B cell (primary cell): ENCODE measurements at regions not wholly inside any gene's neighbourhood (a gene's known extent, or its start where the extent isn't known, plus 50 kb on each side); places are given as distances from the start of the nearest gene placed in this dataset.
"Not testable (repeated sequence)": the region's sequence is repeated elsewhere in the genome, so short reads cannot be mapped to it uniquely, and the experiment has no call there.

Experiments used
- ATAC-seq: fragments of 200-7000 bp; cut with Tn5 transposase; one replicate; pipeline ENCODE4 v1.10.0; 2021; ENCODE audit warnings: low read depth, mild to moderate bottlenecking, moderate number of reproducible peaks, moderate library complexity
- CTCF ChIA-PET: fragments of 350-600 bp; sonication (Branson Sonifier 250); formaldehyde crosslinking; loops from one replicate; lab custom pipeline; 2021; ENCODE audit warnings: antibody characterized with exemption, inconsistent platforms; lab: Charles Lee
- POLR2A ChIA-PET: fragments of 350-600 bp; sonication (Branson Sonifier 250); formaldehyde crosslinking; loops from one replicate; lab custom pipeline; 2021; ENCODE audit warnings: antibody characterized with exemption; lab: Charles Lee
- DNase-seq: peaks from one replicate; pipeline ENCODE4 v3.0.0; 2013
- H2AFZ ChIP-seq: 2 replicates; pipeline ENCODE4 v1.6.1; 2012; ENCODE audit warnings: mild to moderate bottlenecking, low read depth, low read length; ENCODE audit not compliant: insufficient read depth, poor library complexity, severe bottlenecking
- H3K27ac ChIP-seq, 2 donors: 1 replicate in 1 of 2; 2 replicates in 1 of 2; pipeline ENCODE4 v1.5.1; 2012 to 2013; ENCODE audit warnings: low read length in 2 of 2, mild to moderate bottlenecking in 2 of 2, moderate library complexity in 1 of 2
- H3K27me3 ChIP-seq, 4 experiments: fragments of 200-600 bp in 1 of 4; sonication (generic) in 1 of 4; replicated peaks in 1 of 4; 1 replicate in 2 of 4; 2 replicates in 2 of 4; pipeline versions ENCODE4 v1.6.1 to v1.7.0; 2013 to 2016; ENCODE audit warnings: low read length in 3 of 4, mild to moderate bottlenecking in 2 of 4, mixed read lengths in 1 of 4, moderate library complexity in 1 of 4; ENCODE audit not compliant: insufficient read depth in 4 of 4, control insufficient read depth in 3 of 4; ENCODE audit errors: control extremely low read depth in 1 of 4
- H3K36me3 ChIP-seq, 2 experiments: replicated peaks in 1 of 2; 1 replicate in 1 of 2; 2 replicates in 1 of 2; pipeline versions ENCODE4 v1.6.1 to v1.7.1; 2013; ENCODE audit warnings: low read length in 1 of 2; ENCODE audit not compliant: insufficient read depth in 2 of 2, control insufficient read depth in 1 of 2; ENCODE audit errors: control extremely low read depth in 1 of 2, extremely low read depth in 1 of 2
- H3K4me1 ChIP-seq, 2 donors: fragments of 200-600 bp in 1 of 2; sonication (generic) in 1 of 2; 1 replicate in 1 of 2; 2 replicates in 1 of 2; pipeline versions ENCODE4 v1.5.1 to v1.6.1; 2013 to 2017; ENCODE audit warnings: low read length in 2 of 2; ENCODE audit not compliant: control insufficient read depth in 2 of 2, insufficient read depth in 2 of 2
- H3K4me2 ChIP-seq: replicated peaks from 2 replicates; pipeline ENCODE3; 2012; ENCODE audit warnings: mild to moderate bottlenecking, low read depth, low read length; ENCODE audit not compliant: poor library complexity, severe bottlenecking
- H3K4me3 ChIP-seq, 5 experiments: fragments of 200-600 bp in 1 of 5; sonication (generic) in 1 of 5; 1 replicate in 3 of 5; 2 replicates in 2 of 5; pipeline versions ENCODE4 v1.5.1 to v1.7.0; 2011 to 2016; ENCODE audit warnings: low read length in 4 of 5, mild to moderate bottlenecking in 4 of 5, low read depth in 2 of 5, control low read depth in 1 of 5, moderate library complexity in 1 of 5; ENCODE audit not compliant: insufficient read depth in 1 of 5; ENCODE audit errors: control extremely low read depth in 1 of 5, extremely low read depth in 1 of 5
- H3K79me2 ChIP-seq: fragments of 200-600 bp; sonication (generic); one replicate; pipeline ENCODE4 v1.6.0; 2016; ENCODE audit warnings: low read length; ENCODE audit not compliant: control insufficient read depth, insufficient read depth
- H3K9ac ChIP-seq: fragments of 200-600 bp; sonication (generic); 2 replicates; pipeline ENCODE4 v1.6.1; 2017; ENCODE audit warnings: mild to moderate bottlenecking, low read length, moderate library complexity
- H3K9me3 ChIP-seq, 3 donors: one replicate each; pipeline versions ENCODE4 v1.6.1 to v1.7.1; 2013; ENCODE audit warnings: low read length in 2 of 3; ENCODE audit not compliant: control insufficient read depth in 2 of 3, insufficient read depth in 1 of 3; ENCODE audit errors: control extremely low read depth in 1 of 3
- H4K20me1 ChIP-seq: 2 replicates; pipeline ENCODE4 v1.6.0; 2012; ENCODE audit warnings: mild to moderate bottlenecking, low read length; ENCODE audit not compliant: insufficient read depth, control insufficient read depth, poor library complexity, severe bottlenecking
- H3K27ac Mint-ChIP-seq: one replicate; pipeline ENCODE4 v1.8.0; 2021; ENCODE audit warnings: mixed read lengths
- H3K27me3 Mint-ChIP-seq: one replicate; pipeline ENCODE4 v1.8.0; 2021; ENCODE audit warnings: mixed read lengths
- H3K4me1 Mint-ChIP-seq: one replicate; pipeline ENCODE4 v1.8.0; 2021; ENCODE audit warnings: mixed read lengths
- H3K4me3 Mint-ChIP-seq: one replicate; pipeline ENCODE4 v1.8.0; 2021; ENCODE audit warnings: mixed read lengths
- H3K9me3 Mint-ChIP-seq: one replicate; pipeline ENCODE4 v1.8.0; 2022; ENCODE audit warnings: mixed read lengths; ENCODE audit not compliant: insufficient read depth
- CTCF ChIP-seq: fragments of 200-600 bp; IDR thresholded peaks from one replicate; pipeline ENCODE4 v1.8.0; 2022; ENCODE audit warnings: antibody characterized with exemption, mild to moderate bottlenecking
- EZH2 ChIP-seq: IDR thresholded peaks from 2 replicates; pipeline ENCODE4 v1.6.1; 2012; ENCODE audit warnings: borderline replicate concordance, low read depth, mild to moderate bottlenecking, moderate library complexity, low read length; ENCODE audit not compliant: insufficient read depth, poor library complexity, severe bottlenecking
- WGBS: methylation state at CpG from one replicate; pipeline ENCODE4 v1.1.5; 2013; ENCODE audit warnings: missing lambda C conversion rate; ENCODE audit not compliant: insufficient coverage; 5-methylcytosine and 5-hydroxymethylcytosine counted together
- intact Hi-C: fragments of 100-400 bp; cut with micrococcal nuclease; formaldehyde crosslinking; loops from one replicate; pipeline ENCODE4 v1.10.0; 2022

- H3K79me2 ChIP-seq = no peaks in the 10 kb centered on the region
- WGBS = no CpG with 5 or more reads among the region's 1 CpG
- H3K27me3 ChIP-seq = peaks cover 0 to 2% (median 0%) of the 10 kb centered on the region in 4 experiments
- no peak overlapping the region for H3K4me2 ChIP-seq
- DNase-seq (no peak), ATAC-seq (no peak)
- H3K4me1 ChIP-seq = no peaks in the 10 kb centered on the region
- H3K27ac Mint-ChIP-seq = no peak overlapping the region
- TF ChIP-seq CTCF (no peak), EZH2 (no peak)
- H4K20me1 ChIP-seq = no peaks in the 10 kb centered on the region
- peaks cover 19% of the 10 kb centered on the region for H3K27me3 Mint-ChIP-seq
- H3K36me3 ChIP-seq = no peaks in the 10 kb centered on the region
- no peaks in the 10 kb centered on the region for H3K4me1 Mint-ChIP-seq
- no peak overlapping the region for H3K27ac ChIP-seq
- H2AFZ ChIP-seq = no peak overlapping the region
- ChIA-PET POLR2A (no interaction called here), CTCF (interaction anchor here (0.7 kb wide), 1 partner anchor 25 kb away, joined by 3 read pairs; no protein-coding TSS in a partner anchor)
- H3K9me3 ChIP-seq = peaks cover 0 to 5% (median 0%) of the 10 kb centered on the region in 3 donors
- H3K9ac ChIP-seq = no peak overlapping the region
- intact Hi-C loops = no loop called here
- H3K4me3 Mint-ChIP-seq = no peak overlapping the region
- peaks cover 2% of the 10 kb centered on the region for H3K9me3 Mint-ChIP-seq
- no peak overlapping the region for H3K4me3 ChIP-seq
Observed at GRCh38 chr2:175259164-175259563, 77.7 kb upstream of the ATP5MC3 start.

GRCh38 chr2:175256806-175257585, 75.5 kb upstream of the ATP5MC3 start:
- no peak overlapping the region for H3K27ac Mint-ChIP-seq
- no peaks in the 10 kb centered on the region for H4K20me1 ChIP-seq
- no peak for ATAC-seq
- no peak for TF ChIP-seq EZH2
- TF ChIP-seq CTCF = no peak
- no peak overlapping the region for H3K4me2 ChIP-seq
- ChIA-PET POLR2A (no interaction called here), CTCF (interaction anchor here (0.7 to 1.3 kb wide), 4 partner anchors 8 to 53 kb away, joined by 3 to 5 read pairs (median 3); no protein-coding TSS in a partner anchor)
- WGBS = 95% methylated on average over 66 of the region's 69 CpGs
- no peak overlapping the region for H3K4me3 Mint-ChIP-seq
- H3K9me3 ChIP-seq = peaks cover 0 to 5% (median 0%) of the 10 kb centered on the region in 3 donors
- no peaks in the 10 kb centered on the region for H3K4me1 Mint-ChIP-seq
- H3K36me3 ChIP-seq = no peaks in the 10 kb centered on the region
- H3K4me1 ChIP-seq = no peaks in the 10 kb centered on the region
- peak; percentile 12 for DNase-seq
- intact Hi-C loops = no loop called here
- H2AFZ ChIP-seq = no peak overlapping the region
- H3K27ac ChIP-seq = no peak overlapping the region
- no peak overlapping the region for H3K4me3 ChIP-seq
- no peaks in the 10 kb centered on the region for H3K79me2 ChIP-seq
- H3K9ac ChIP-seq = no peak overlapping the region
- H3K27me3 Mint-ChIP-seq = peaks cover 33% of the 10 kb centered on the region
- peaks cover 2% of the 10 kb centered on the region for H3K9me3 Mint-ChIP-seq
- peaks cover 0 to 6% (median 0%) of the 10 kb centered on the region in 4 experiments for H3K27me3 ChIP-seq

- H3K27me3 ChIP-seq, H3K9ac ChIP-seq, H3K4me3 Mint-ChIP-seq, H3K27ac ChIP-seq, H3K9me3 Mint-ChIP-seq, H3K27ac Mint-ChIP-seq, H3K36me3 ChIP-seq, H4K20me1 ChIP-seq, H3K4me1 Mint-ChIP-seq, H3K4me1 ChIP-seq, POLR2A ChIA-PET, H2AFZ ChIP-seq, DNase-seq, H3K79me2 ChIP-seq, H3K4me3 ChIP-seq, H3K9me3 ChIP-seq, ATAC-seq, H3K4me2 ChIP-seq, intact Hi-C loops: not testable (repeated sequence)
- CTCF ChIA-PET = interaction anchor here (0.7 to 1.3 kb wide), 3 partner anchors 9 to 52 kb away, joined by 3 to 5 read pairs (median 3); no protein-coding TSS in a partner anchor
- 88% methylated on average over 3 of the region's 4 CpGs for WGBS
- H3K27me3 Mint-ChIP-seq = peaks cover 28% of the 10 kb centered on the region
Observed at GRCh38 chr2:175256391-175256790, 74.9 kb upstream of the ATP5MC3 start.
